ENCODE measurements at regions not wholly inside any gene's neighbourhood (a gene's known extent, or its start where the extent isn't known, plus 50 kb on each side); places are given as distances from the start of the nearest gene placed in this dataset.
"Not testable (repeated sequence)": the region's sequence is repeated elsewhere in the genome, so short reads cannot be mapped to it uniquely, and the experiment has no call there.

GRCh38 chr9:42338275-42338674, 154.8 kb downstream of the SPATA31A6 start:
- WGBS, 10 experiments, result 35 to 100% (median 80%) methylated on average over 1 to 3 of the region's 4 CpGs; no CpG with 5 or more reads in 1 of the 10 experiments
- H3K27ac ChIP-seq; H3K4me3 ChIP-seq; H3K4me1 ChIP-seq (replicated peaks in 1 of 2); ATAC-seq (replicated peaks in 6 of 8); in situ Hi-C loops (cut with MboI; ENCODE audit: low pct_unique_long_range_greater_than_20kb in 2 of 9, low sequenced_read_pairs in 9 of 9, unreplicated experiment in 9 of 9): not testable (repeated sequence)

DNA sequence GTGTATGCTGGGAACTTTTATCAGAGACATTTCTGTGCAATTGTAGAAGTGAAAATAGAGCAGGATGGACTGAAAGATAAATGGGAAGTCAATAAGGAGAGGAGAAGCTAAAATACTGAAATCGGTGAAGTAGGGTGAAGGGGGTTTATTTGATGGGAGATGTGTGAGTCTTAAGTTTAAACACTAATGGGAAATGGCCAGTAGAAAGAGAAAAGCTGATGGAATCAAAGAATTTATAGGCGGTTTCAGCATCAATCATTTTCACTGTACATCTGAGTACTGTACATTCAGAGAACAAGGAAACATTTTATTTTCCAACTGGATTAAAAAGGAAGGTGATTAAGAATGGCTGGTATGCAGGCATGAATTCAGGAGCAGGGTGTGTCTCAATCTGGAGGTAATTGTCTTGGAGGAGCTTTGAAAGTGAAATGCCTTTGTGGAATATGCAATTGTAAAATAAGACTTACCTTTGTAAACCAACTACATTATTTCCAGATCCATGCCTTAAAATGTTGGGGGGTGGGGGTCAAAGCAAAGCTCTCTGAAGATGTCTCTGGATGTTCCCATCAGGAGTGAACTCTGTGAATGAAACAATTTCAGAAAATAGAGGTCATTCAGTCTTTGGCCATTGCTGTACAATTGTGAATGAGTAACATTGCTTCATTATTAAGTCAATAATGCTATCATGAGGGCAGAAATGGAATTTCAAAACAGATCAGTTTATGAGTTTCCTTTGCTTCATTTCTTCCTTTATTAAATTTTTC, 156.4 kb downstream of the SPATA31A6 start:
- peak in 2 of 8 experiments; percentile 48 to 59 for ATAC-seq (replicated peaks in 6 of 8)
- H3K4me3 ChIP-seq; in situ Hi-C loops (cut with MboI; ENCODE audit: low pct_unique_long_range_greater_than_20kb in 2 of 9, low sequenced_read_pairs in 9 of 9, unreplicated experiment in 9 of 9): not testable (repeated sequence)

GRCh38 chr9:42340435-42340723, 156.9 kb downstream of the SPATA31A6 start:
- H3K27ac ChIP-seq; H3K4me1 ChIP-seq (replicated peaks in 1 of 2); in situ Hi-C loops (cut with MboI; ENCODE audit: low pct_unique_long_range_greater_than_20kb in 2 of 9, low sequenced_read_pairs in 9 of 9, unreplicated experiment in 9 of 9); H3K4me3 ChIP-seq: not testable (repeated sequence)
- peak in 1 of 8 experiments; percentile 11 for ATAC-seq (replicated peaks in 6 of 8)

More for the DNA sequence above, 156.4 kb downstream of the SPATA31A6 start:
- not testable (repeated sequence) for H3K27ac ChIP-seq; H3K4me1 ChIP-seq (replicated peaks in 1 of 2)
- WGBS, 10 experiments, result 0 to 100% (median 60%) methylated on average over 1 to 2 of the region's 2 CpGs; no CpG with 5 or more reads in 3 of the 10 experiments

- in situ Hi-C loops (cut with MboI; ENCODE audit: low pct_unique_long_range_greater_than_20kb in 2 of 9, low sequenced_read_pairs in 9 of 9, unreplicated experiment in 9 of 9); H3K4me1 ChIP-seq (replicated peaks in 1 of 2); H3K27ac ChIP-seq; H3K4me3 ChIP-seq; ATAC-seq (replicated peaks in 6 of 8): not testable (repeated sequence)
- no CpG with 5 or more reads among the region's 7 CpGs for WGBS, 10 experiments
Measured at GRCh38 chr9:42341860-42342259, 158.4 kb downstream of the SPATA31A6 start.

DNA sequence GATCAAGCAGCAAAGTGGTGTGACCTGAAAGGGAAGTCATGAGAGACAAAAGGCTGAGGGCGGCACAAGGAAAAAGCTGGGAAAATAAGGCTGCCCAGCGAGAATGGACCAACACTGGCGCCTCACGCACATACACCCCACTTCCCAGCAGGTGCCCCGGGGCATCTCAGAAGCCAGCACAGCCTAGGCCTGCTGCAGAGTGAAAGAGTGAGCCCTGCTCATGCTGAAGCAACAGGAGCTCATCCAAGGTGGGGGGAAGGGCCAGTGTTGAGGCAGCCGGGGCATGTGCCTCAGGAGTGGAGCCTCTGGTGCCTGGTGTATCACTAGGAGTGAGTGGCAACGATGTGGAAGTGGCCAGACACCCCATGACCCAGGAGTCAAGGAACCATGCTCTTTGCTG, 158.8 kb downstream of the SPATA31A6 start:
- H3K27ac ChIP-seq; in situ Hi-C loops (cut with MboI; ENCODE audit: low pct_unique_long_range_greater_than_20kb in 2 of 9, low sequenced_read_pairs in 9 of 9, unreplicated experiment in 9 of 9); ATAC-seq (replicated peaks in 6 of 8); H3K4me3 ChIP-seq; H3K4me1 ChIP-seq (replicated peaks in 1 of 2): not testable (repeated sequence)
- WGBS, 10 experiments, result 93% methylated on average over 3 of the region's 7 CpGs; no CpG with 5 or more reads in 9 of the 10 experiments

- H3K4me1 ChIP-seq (replicated peaks in 1 of 2); ATAC-seq (replicated peaks in 6 of 8); H3K4me3 ChIP-seq; in situ Hi-C loops (cut with MboI; ENCODE audit: low pct_unique_long_range_greater_than_20kb in 2 of 9, low sequenced_read_pairs in 9 of 9, unreplicated experiment in 9 of 9); H3K27ac ChIP-seq: not testable (repeated sequence)
- WGBS, 10 experiments, result 20 to 90% (median 74%) methylated on average over 1 to 3 of the region's 6 CpGs; no CpG with 5 or more reads in 6 of the 10 experiments
Measured at GRCh38 chr9:42344508-42344907, 161.0 kb downstream of the SPATA31A6 start.

DNA sequence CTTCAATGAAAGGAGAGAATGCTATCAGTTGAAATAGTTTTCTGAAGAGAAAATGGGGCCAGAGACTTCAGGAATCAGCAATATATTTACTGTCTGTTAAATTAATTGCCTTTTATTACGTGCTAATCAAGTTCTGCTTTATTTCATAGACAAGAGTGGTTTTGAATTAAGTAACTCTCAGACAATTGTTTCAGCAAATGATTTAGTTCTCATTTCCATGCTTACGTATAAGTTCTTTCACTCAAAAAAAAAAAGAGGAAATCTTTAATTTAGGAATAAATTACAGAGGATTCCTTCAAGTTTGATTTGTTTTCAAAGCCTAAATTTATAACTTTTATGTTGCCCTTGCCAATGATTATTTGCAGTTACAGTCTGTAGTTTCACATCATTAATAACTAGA, 163.5 kb downstream of the SPATA31A6 start:
- in situ Hi-C loops (cut with MboI; ENCODE audit: low pct_unique_long_range_greater_than_20kb in 2 of 9, low sequenced_read_pairs in 9 of 9, unreplicated experiment in 9 of 9); H3K4me1 ChIP-seq (replicated peaks in 1 of 2); H3K4me3 ChIP-seq; H3K27ac ChIP-seq; ATAC-seq (replicated peaks in 6 of 8): not testable (repeated sequence)
- 56 to 100% (median 100%) methylated on average over 1 of the region's 2 CpGs; no CpG with 5 or more reads in 7 of the 10 experiments for WGBS, 10 experiments

- ATAC-seq (replicated peaks in 6 of 8); H3K27ac ChIP-seq; H3K4me3 ChIP-seq; in situ Hi-C loops (cut with MboI; ENCODE audit: low pct_unique_long_range_greater_than_20kb in 2 of 9, low sequenced_read_pairs in 9 of 9, unreplicated experiment in 9 of 9); H3K4me1 ChIP-seq (replicated peaks in 1 of 2): not testable (repeated sequence)
Measured at GRCh38 chr9:42349181-42349580, 165.7 kb downstream of the SPATA31A6 start.

- H3K4me1 ChIP-seq (replicated peaks in 1 of 2); ATAC-seq (replicated peaks in 6 of 8); in situ Hi-C loops (cut with MboI; ENCODE audit: low pct_unique_long_range_greater_than_20kb in 2 of 9, low sequenced_read_pairs in 9 of 9, unreplicated experiment in 9 of 9); H3K4me3 ChIP-seq; H3K27ac ChIP-seq: not testable (repeated sequence)
- WGBS, 10 experiments, result no CpG with 5 or more reads among the region's 2 CpGs
Measured at GRCh38 chr9:42350412-42350811, 167.0 kb downstream of the SPATA31A6 start.

DNA sequence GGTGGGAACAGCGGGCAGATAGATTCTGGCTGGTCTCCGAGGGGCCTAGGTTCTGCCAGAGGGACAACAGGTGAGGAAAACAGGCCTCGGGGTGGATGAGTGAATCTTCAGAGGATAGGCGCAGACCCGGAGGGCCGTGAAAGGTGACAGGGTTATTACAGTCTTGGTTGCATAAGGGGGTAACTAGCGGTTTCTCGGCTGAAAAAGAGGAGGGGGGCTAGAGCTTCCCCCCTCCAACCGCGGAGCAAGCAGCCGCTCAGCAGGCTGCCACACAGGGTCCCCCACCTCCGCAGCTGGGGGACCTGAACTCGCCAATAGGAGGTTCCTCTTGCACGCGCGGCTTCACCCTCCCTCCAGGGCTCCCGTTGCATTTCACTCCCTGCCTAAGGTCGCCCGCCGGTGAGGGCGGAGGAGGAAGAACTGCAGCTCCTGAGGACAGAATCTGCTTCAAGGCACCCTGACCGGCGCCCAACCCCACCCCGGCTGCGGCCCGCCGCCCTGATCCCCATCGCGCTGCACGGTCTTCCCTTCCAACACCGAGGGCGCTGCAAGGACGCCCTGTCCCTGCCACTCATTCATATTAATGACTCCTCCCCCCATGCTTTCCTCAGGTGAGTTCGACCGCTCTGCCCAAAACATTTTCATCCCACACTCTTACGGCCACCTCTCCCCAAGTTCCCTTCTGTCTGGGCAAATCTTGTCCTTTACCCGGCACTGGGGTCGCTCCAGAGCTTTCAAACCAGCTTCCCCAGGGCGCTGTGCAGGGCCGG, 174.3 kb downstream of the SPATA31A6 start:
- not testable (repeated sequence) for H3K27ac ChIP-seq, H3K4me3 ChIP-seq

GRCh38 chr9:42358626-42359247, 175.3 kb downstream of the SPATA31A6 start:
- WGBS, 10 experiments, result 0 to 17% (median 0%) methylated on average over 1 of the region's 2 CpGs; no CpG with 5 or more reads in 3 of the 10 experiments
- H3K27ac ChIP-seq; in situ Hi-C loops (cut with MboI; ENCODE audit: low pct_unique_long_range_greater_than_20kb in 2 of 9, low sequenced_read_pairs in 9 of 9, unreplicated experiment in 9 of 9); H3K4me1 ChIP-seq (replicated peaks in 1 of 2); H3K4me3 ChIP-seq: not testable (repeated sequence)
- ATAC-seq (replicated peaks in 6 of 8), result peak in 3 of 8 experiments; percentile 20 to 56 (median 21)

More for the DNA sequence above, 174.3 kb downstream of the SPATA31A6 start:
- 36 to 45% methylated on average over 4 to 6 of the region's 40 CpGs; no CpG with 5 or more reads in 8 of the 10 experiments for WGBS, 10 experiments
- ATAC-seq (replicated peaks in 6 of 8); H3K4me1 ChIP-seq (replicated peaks in 1 of 2); in situ Hi-C loops (cut with MboI; ENCODE audit: low pct_unique_long_range_greater_than_20kb in 2 of 9, low sequenced_read_pairs in 9 of 9, unreplicated experiment in 9 of 9): not testable (repeated sequence)

- in situ Hi-C loops (cut with MboI; ENCODE audit: low pct_unique_long_range_greater_than_20kb in 2 of 9, low sequenced_read_pairs in 9 of 9, unreplicated experiment in 9 of 9); H3K4me3 ChIP-seq; H3K4me1 ChIP-seq (replicated peaks in 1 of 2); H3K27ac ChIP-seq: not testable (repeated sequence)
- peak in 1 of 8 experiments; percentile 27 for ATAC-seq (replicated peaks in 6 of 8)
- WGBS, 10 experiments, result 0 to 67% (median 33%) methylated on average over 1 of the region's 4 CpGs; no CpG with 5 or more reads in 7 of the 10 experiments
Measured at GRCh38 chr9:42364410-42365243, 181.2 kb downstream of the SPATA31A6 start.
